ENCODE measurements at regions not wholly inside any gene's neighbourhood (a gene's known extent, or its start where the extent isn't known, plus 50 kb on each side); places are given as distances from the start of the nearest gene placed in this dataset.

- H4K8ac ChIP-seq (ENCODE audit: extremely low read depth, insufficient read depth, low read length) = 0 out of 2 replicates have a peak overlapping the region, but pooled peaks have one; percentile 1
- no peak overlapping the region for H3K4me3 ChIP-seq (ENCODE audit: extremely low read depth in 1 of 4, insufficient read depth in 2 of 4, low read depth in 3 of 4, low read length in 4 of 4)
- no peak overlapping the region for H2AFZ ChIP-seq (ENCODE audit: low read length)
- H4K20me1 ChIP-seq (replicated peaks in 1 of 2; ENCODE audit: control insufficient read depth in 1 of 2, insufficient read depth in 2 of 2, low read length in 2 of 2) = no peaks in the 10 kb centered on the region
- H2BK15ac ChIP-seq (ENCODE audit: low read length) = peak overlapping the region; percentile 72; the same call in 1 of the 2 replicates
- H4K5ac ChIP-seq (ENCODE audit: insufficient read length, low read depth, low read length) = no peak overlapping the region
- H3K27ac ChIP-seq (ENCODE audit: low read depth, low read length) = no peak overlapping the region
- no peaks in the 10 kb centered on the region for H3K23me2 ChIP-seq (ENCODE audit: low read depth, low read length)
- H3K4me1 ChIP-seq (replicated peaks in 1 of 4; ENCODE audit: control insufficient read depth in 3 of 4, insufficient read depth in 4 of 4, low read length in 3 of 4) = peaks cover 11 to 49% (median 27%) of the 10 kb centered on the region in 4 experiments
- H3K14ac ChIP-seq (ENCODE audit: insufficient read length) = no peak overlapping the region
- H3K36me3 ChIP-seq (ENCODE audit: control insufficient read depth in 2 of 4, insufficient read depth in 4 of 4, low read length in 3 of 4) = no peaks in the 10 kb centered on the region
- WGBS, 2 experiments (ENCODE audit: extremely low coverage in 1 of 2, insufficient coverage in 1 of 2, insufficient read length in 1 of 2, insufficient replicate concordance in 2 of 2, low coverage in 1 of 2, low lambda C conversion rate in 2 of 2, missing lambda C conversion rate in 1 of 2) = 81% methylated on average over 14 of the region's 24 CpGs; no CpG with 5 or more reads in 1 of the 2 experiments
- H2AK5ac ChIP-seq (ENCODE audit: low read depth, low read length) = no peak overlapping the region
- peaks cover 0 to 28% (median 21%) of the 10 kb centered on the region in 4 experiments; a peak in 5 of 7 replicates for H3K27me3 ChIP-seq (replicated peaks in 1 of 4; ENCODE audit: control insufficient read depth in 3 of 4, extremely low read depth in 1 of 4, insufficient read depth in 3 of 4, low read length in 3 of 4)
- no peak for TF ChIP-seq NANOG (IDR thresholded peaks at IDR 0.05; ENCODE audit: insufficient read depth, low read depth, low read length, poor library complexity, severe bottlenecking)
- no peak for TF ChIP-seq CHD1 (IDR thresholded peaks at IDR 0.05; ENCODE audit: low read depth, low read length)
- no peak for TF ChIP-seq FOSL1 (IDR thresholded peaks at IDR 0.05; ENCODE audit: insufficient read depth, low read depth, low read length)
- TF ChIP-seq MAX (IDR thresholded peaks at IDR 0.05) = no peak
- TF ChIP-seq JUND (IDR thresholded peaks at IDR 0.05; ENCODE audit: low read length) = no peak
- no peak for TF ChIP-seq SRF (IDR thresholded peaks at IDR 0.05; ENCODE audit: low read depth, low read length)
- TF ChIP-seq POLR2A (IDR thresholded peaks at IDR 0.05; ENCODE audit: control extremely low read depth in 1 of 2, low read depth in 2 of 2, low read length in 2 of 2) = no peak
- no peak for TF ChIP-seq HDAC6 (IDR thresholded peaks at IDR 0.05; ENCODE audit: low read depth, low read length)
- no peak for TF ChIP-seq NRF1 (IDR thresholded peaks at IDR 0.05; ENCODE audit: low read depth, low read length)
- no peak for TF ChIP-seq ATF3 (IDR thresholded peaks at IDR 0.05; ENCODE audit: insufficient read depth, low read depth, low read length)
- no peak for TF ChIP-seq BCL11A (IDR thresholded peaks at IDR 0.05; ENCODE audit: low read depth in 2 of 2, low read length in 2 of 2)
- TF ChIP-seq KDM5A (IDR thresholded peaks at IDR 0.05; ENCODE audit: low read length) = no peak
- no peak for TF ChIP-seq SP1 (IDR thresholded peaks at IDR 0.05; ENCODE audit: low read depth, low read length)
- H3K79me2 ChIP-seq (ENCODE audit: control insufficient read depth in 1 of 2, insufficient read depth in 2 of 2, low read length in 2 of 2) = no peaks in the 10 kb centered on the region
- no peaks in the 10 kb centered on the region for H3K9me3 ChIP-seq (ENCODE audit: insufficient read depth in 2 of 2, low read depth in 1 of 2, low read length in 1 of 2)
- no peak overlapping the region for H3K23ac ChIP-seq (ENCODE audit: insufficient read length)
- H3K4ac ChIP-seq (replicated peaks; ENCODE audit: insufficient read length, low read depth, low read length) = no peak overlapping the region
- H4K91ac ChIP-seq (replicated peaks; ENCODE audit: insufficient read length, low read length) = no peak overlapping the region
- H2BK5ac ChIP-seq (ENCODE audit: low read depth, low read length) = peak overlapping the region; percentile 81; the same call in 1 of the 2 replicates
- no peak overlapping the region for H3K56ac ChIP-seq (replicated peaks; ENCODE audit: insufficient read length, low read depth, low read length)
- ChIA-PET POLR2A (ENCODE audit: partially characterized antibody) (interaction anchor here (0.9 kb wide), 1 partner anchor 89 kb away, joined by 3 read pairs; no protein-coding TSS in a partner anchor), CTCF (ENCODE audit: partially characterized antibody) (interaction anchor here (0.8 to 1.6 kb wide), 5 partner anchors 67 to 411 kb away, joined by 3 to 8 read pairs (median 5); no protein-coding TSS in a partner anchor)
- DNase-seq (ENCODE audit: low read depth in 1 of 2, low spot score in 2 of 2) (peak in 1 of 2 experiments; percentile 47), FAIRE-seq (no peak)
- no peak overlapping the region for H3K18ac ChIP-seq (ENCODE audit: extremely low read depth, low read length)
- no peak overlapping the region for H3K4me2 ChIP-seq (ENCODE audit: insufficient read depth in 1 of 2, low read depth in 2 of 2, low read length in 2 of 2)
- no peak overlapping the region for H3K9ac ChIP-seq (replicated peaks in 1 of 4; ENCODE audit: extremely low read depth in 1 of 4, low read depth in 3 of 4, low read length in 3 of 4)
- no peak overlapping the region for H2BK120ac ChIP-seq (replicated peaks; ENCODE audit: low read depth, low read length)
- peak overlapping the region; percentile 61; the same call in 1 of the 2 replicates for H2BK20ac ChIP-seq (ENCODE audit: low read length)
- H3K79me1 ChIP-seq (ENCODE audit: low read depth, low read length) = no peaks in the 10 kb centered on the region
- H2BK12ac ChIP-seq (ENCODE audit: low read depth, low read length) = peak overlapping the region; percentile 68; the same call in 1 of the 2 replicates
Observed at GRCh38 chr2:120432293-120432975, 86.5 kb downstream of the INHBB start.
